ENCODE measurements at regions not wholly inside any gene's neighbourhood (a gene's known extent, or its start where the extent isn't known, plus 50 kb on each side); places are given as distances from the start of the nearest gene placed in this dataset.

GRCh38 chr14:80325688-80326087, 114.4 kb upstream of the DIO2 start:
- DNase-seq (ENCODE audit: low read depth): no peak
- no peak for TF ChIP-seq CTCF (conservative IDR thresholded peaks at IDR 0.05; ENCODE audit: low read depth, low read length)
- H3K4me3 ChIP-seq (ENCODE audit: low read length): no peak overlapping the region

- no peak for DNase-seq (ENCODE audit: low read depth)
- no peak for TF ChIP-seq CTCF (conservative IDR thresholded peaks at IDR 0.05; ENCODE audit: low read depth, low read length)
Observed at GRCh38 chr14:80325112-80325511, 113.8 kb upstream of the DIO2 start.

GRCh38 chr14:80324649-80325048, 113.3 kb upstream of the DIO2 start:
- DNase-seq (ENCODE audit: low read depth): no peak
- no peak overlapping the region for H3K4me3 ChIP-seq (ENCODE audit: low read length)

More at GRCh38 chr14:80325112-80325511, 113.8 kb upstream of the DIO2 start:
- H3K4me3 ChIP-seq (ENCODE audit: low read length): no peak overlapping the region

GRCh38 chr14:80323038-80323665, 111.8 kb upstream of the DIO2 start:
- H3K4me3 ChIP-seq (ENCODE audit: low read length): no peak overlapping the region
- no peak for DNase-seq (ENCODE audit: low read depth)
- no peak for TF ChIP-seq CTCF (conservative IDR thresholded peaks at IDR 0.05; ENCODE audit: low read depth, low read length)

More at GRCh38 chr14:80324649-80325048, 113.3 kb upstream of the DIO2 start:
- TF ChIP-seq CTCF (conservative IDR thresholded peaks at IDR 0.05; ENCODE audit: low read depth, low read length): no peak

- no peak overlapping the region for H3K4me3 ChIP-seq (ENCODE audit: low read length)
- no peak for TF ChIP-seq CTCF (conservative IDR thresholded peaks at IDR 0.05; ENCODE audit: low read depth, low read length)
- DNase-seq (ENCODE audit: low read depth): no peak
Observed at GRCh38 chr14:80316441-80316840, 105.1 kb upstream of the DIO2 start.

- DNase-seq (ENCODE audit: low read depth): no peak
- H3K4me3 ChIP-seq (ENCODE audit: low read length): no peak overlapping the region
- TF ChIP-seq CTCF (conservative IDR thresholded peaks at IDR 0.05; ENCODE audit: low read depth, low read length): no peak
Observed at GRCh38 chr14:80315681-80316080, 104.4 kb upstream of the DIO2 start.

- TF ChIP-seq CTCF (conservative IDR thresholded peaks at IDR 0.05; ENCODE audit: low read depth, low read length): no peak
- no peak for DNase-seq (ENCODE audit: low read depth)
- no peak overlapping the region for H3K4me3 ChIP-seq (ENCODE audit: low read length)
Observed at GRCh38 chr14:80313806-80314205, 102.5 kb upstream of the DIO2 start.
